AG04449 (cell line): ENCODE measurements at regions not wholly inside any gene's neighbourhood (a gene's known extent, or its start where the extent isn't known, plus 50 kb on each side); places are given as distances from the start of the nearest gene placed in this dataset.

ENCODE experiments used
- CTCF ChIA-PET: fragments of 350-600 bp; formaldehyde crosslinking; extraction: SDS; loops from one replicate; lab custom pipeline; 2021; ENCODE audit warnings: antibody characterized with exemption; lab: Yijun Ruan, JAX
- POLR2A ChIA-PET: fragments of 400-600, 350-600 bp; formaldehyde crosslinking; extraction: SDS; loops from one replicate; lab custom pipeline; 2020; ENCODE audit warnings: antibody characterized with exemption, inconsistent platforms; lab: Yijun Ruan, JAX
- DNase-seq: peaks from one replicate; pipeline ENCODE4 v3.0.0-alpha.2; 2010; ENCODE audit warnings: low read depth, low spot score
- H3K4me3 ChIP-seq: 2 replicates; pipeline ENCODE4 v1.5.1; 2011; ENCODE audit warnings: low read depth, mild to moderate bottlenecking, control low read depth, low read length
- CTCF ChIP-seq: IDR thresholded peaks from one replicate; pipeline ENCODE4 v1.5.1; 2011; ENCODE audit warnings: mild to moderate bottlenecking, moderate library complexity, low read length, control low read depth, inconsistent platforms; ENCODE audit not compliant: insufficient read depth; ENCODE audit errors: missing control alignments

- no peak overlapping the region for H3K4me3 ChIP-seq
- CTCF ChIA-PET: no interaction called here
- DNase-seq: no peak
- POLR2A ChIA-PET: interaction anchor here (0.6 kb wide), 1 partner anchor 110 kb away, joined by 3 read pairs; no protein-coding TSS in a partner anchor
- no peak for TF ChIP-seq CTCF
Observed at GRCh38 chr2:120626566-120626965, 109.1 kb upstream of the GLI2 start.

- ChIA-PET POLR2A (interaction anchor here (0.6 kb wide), 1 partner anchor 734 kb away, joined by 4 read pairs; no protein-coding TSS in a partner anchor), CTCF (interaction anchor here (0.7 to 1.8 kb wide), 3 partner anchors 13 to 416 kb away, joined by 3 to 6 read pairs (median 3); no protein-coding TSS in a partner anchor)
- no peak for DNase-seq
- no peak for TF ChIP-seq CTCF
- H3K4me3 ChIP-seq: no peak overlapping the region
Observed at GRCh38 chr2:120628248-120628647, 107.4 kb upstream of the GLI2 start.

GRCh38 chr2:120629241-120629895 lies 106.3 kb upstream of the GLI2 start:
- ChIA-PET POLR2A (no interaction called here), CTCF (interaction anchor here (0.9 to 2.4 kb wide), 4 partner anchors 7 to 46 kb away, joined by 3 to 8 read pairs (median 4); no protein-coding TSS in a partner anchor)
- DNase-seq: no peak
- H3K4me3 ChIP-seq: no peak overlapping the region
- TF ChIP-seq CTCF: no peak

GRCh38 chr2:120630031-120630701 lies 105.5 kb upstream of the GLI2 start:
- ChIA-PET CTCF (interaction anchor here (0.9 to 2.4 kb wide), 5 partner anchors 8 to 11 kb away, joined by 3 to 8 read pairs (median 6); no protein-coding TSS in a partner anchor), POLR2A (no interaction called here)
- H3K4me3 ChIP-seq: no peak overlapping the region
- no peak for DNase-seq
- no peak for TF ChIP-seq CTCF

GRCh38 chr2:120631236-120631635 lies 104.4 kb upstream of the GLI2 start:
- ChIA-PET POLR2A (interaction anchor here (1.0 kb wide), 1 partner anchor 17 kb away, joined by 3 read pairs; no protein-coding TSS in a partner anchor), CTCF (interaction anchor here (1.7 to 2.4 kb wide), 3 partner anchors 9 to 11 kb away, joined by 6 to 8 read pairs (median 7); no protein-coding TSS in a partner anchor)
- no peak for DNase-seq
- H3K4me3 ChIP-seq: no peak overlapping the region
- no peak for TF ChIP-seq CTCF

- CTCF ChIA-PET: interaction anchor here (1.7 to 2.4 kb wide), 3 partner anchors 9 to 12 kb away, joined by 6 to 8 read pairs (median 7); no protein-coding TSS in a partner anchor
- POLR2A ChIA-PET: interaction anchor here (1.0 kb wide), 1 partner anchor 18 kb away, joined by 3 read pairs; no protein-coding TSS in a partner anchor
- no peak for DNase-seq
- TF ChIP-seq CTCF: no peak
- no peak overlapping the region for H3K4me3 ChIP-seq
Observed at GRCh38 chr2:120631724-120632123, 103.9 kb upstream of the GLI2 start.
